ENCODE measurements at regions not wholly inside any gene's neighbourhood (a gene's known extent, or its start where the extent isn't known, plus 50 kb on each side); places are given as distances from the start of the nearest gene placed in this dataset.

DNA sequence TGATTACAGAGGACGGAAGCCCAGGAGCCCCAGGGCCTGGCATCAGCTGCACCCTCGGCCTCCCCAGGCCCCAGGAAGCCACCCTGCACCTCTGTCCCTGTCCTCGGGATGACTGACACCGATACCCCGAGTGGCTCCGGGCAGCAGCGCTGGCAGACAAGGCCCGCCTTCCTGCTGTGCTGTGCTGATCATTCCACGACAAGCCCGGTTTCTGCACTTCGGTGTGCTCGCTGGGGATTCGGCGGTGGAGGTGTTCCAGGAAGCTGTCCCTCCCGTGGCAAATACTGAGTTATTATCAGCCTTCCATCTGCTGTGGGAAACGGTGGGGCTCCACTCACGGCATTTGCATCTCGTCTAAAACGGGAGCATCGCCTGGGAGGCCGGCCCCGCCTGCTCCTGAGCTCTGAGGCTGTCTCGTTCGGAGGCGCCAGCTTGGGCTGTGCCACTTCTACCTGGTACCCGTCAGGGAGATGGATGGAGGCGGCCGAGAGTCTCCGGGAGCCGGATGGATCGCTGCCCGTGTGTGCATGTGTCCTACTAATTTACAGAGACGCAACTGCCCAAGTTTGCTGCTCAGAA is 506.1 kb downstream of the BRD1 start:
- H3K27me3 ChIP-seq: peaks cover 0 to 52% (median 0%) of the 10 kb centered on the region in 4 donors
- DNase-seq: no peak
- TF ChIP-seq POLR2A (IDR thresholded peaks at IDR 0.05) (no peak), CTCF (IDR thresholded peaks at IDR 0.05) (no peak)
- H3K4me3 ChIP-seq: no peak overlapping the region
- no peaks in the 10 kb centered on the region for H3K36me3 ChIP-seq
- H3K4me1 ChIP-seq: no peaks in the 10 kb centered on the region
- WGBS, 2 donors: 63 to 82% methylated on average over 9 to 23 of the region's 33 CpGs
- H3K9me3 ChIP-seq: no peaks in the 10 kb centered on the region
- H3K27ac ChIP-seq: no peak overlapping the region
- intact Hi-C loops (cut with DNase I): no loop called here

DNA sequence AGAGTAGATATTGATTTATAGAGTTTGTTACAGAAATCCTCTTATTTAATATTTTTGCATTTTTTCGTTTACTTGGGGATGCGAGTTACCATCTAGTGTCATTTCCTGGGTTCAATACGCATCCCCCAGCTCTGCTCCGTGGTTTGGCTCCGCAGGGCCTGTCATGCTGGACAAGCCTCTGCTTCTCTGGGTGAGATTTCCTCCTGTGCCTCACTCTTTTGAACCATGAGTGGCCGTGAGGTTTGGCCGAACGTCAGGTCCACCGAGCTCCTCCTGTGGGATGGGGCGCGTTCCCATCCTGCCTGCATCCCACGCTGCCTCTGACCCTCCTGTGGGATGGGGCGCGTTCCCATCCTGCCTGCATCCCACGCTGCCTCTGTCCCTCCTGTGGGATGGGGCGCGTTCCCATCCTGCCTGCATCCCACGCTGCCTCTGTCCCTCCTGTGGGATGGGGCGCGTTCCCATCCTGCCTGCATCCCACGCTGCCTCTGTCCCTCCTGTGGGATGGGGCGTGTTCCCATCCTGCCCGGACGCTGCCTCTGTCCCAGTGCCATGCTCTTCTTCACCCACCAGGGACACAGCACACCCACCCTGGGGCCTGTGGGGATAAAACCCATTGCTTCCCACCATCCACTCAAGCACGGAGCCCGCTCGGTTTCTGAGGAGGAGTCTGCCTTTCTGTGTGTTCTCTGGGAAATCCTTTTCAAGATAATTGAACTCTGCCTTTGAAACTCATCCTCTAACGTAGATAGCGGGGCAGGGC is 506.8 kb downstream of the BRD1 start:
- Histone ChIP-seq H3K9me3 (no peaks in the 10 kb centered on the region), H3K27me3 (peaks cover 0 to 52% (median 0%) of the 10 kb centered on the region in 4 donors)
- intact Hi-C loops (cut with DNase I): no loop called here

DNA sequence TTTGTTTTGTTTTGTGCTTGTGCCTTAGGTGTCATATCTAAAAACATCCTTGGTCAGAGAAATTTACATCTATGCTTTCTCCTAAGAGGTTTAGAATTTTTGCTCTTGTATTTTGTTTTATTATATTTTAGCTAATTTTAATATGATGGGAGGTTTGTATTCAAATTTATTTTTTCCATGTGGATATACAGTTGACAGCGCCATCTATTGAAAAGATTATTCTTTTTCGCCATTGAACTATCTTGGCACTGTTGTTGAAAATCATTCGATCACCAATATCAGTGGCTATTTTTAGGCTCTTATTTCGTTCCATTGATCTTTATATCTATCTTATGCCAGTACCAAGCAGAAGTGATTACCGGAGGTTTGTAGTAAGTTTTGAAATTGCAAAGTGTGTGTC is 510.3 kb downstream of the BRD1 start:
- Histone ChIP-seq H3K36me3 (no peaks in the 10 kb centered on the region), H3K4me1 (no peaks in the 10 kb centered on the region), H3K27me3 (peaks cover 0 to 27% (median 0%) of the 10 kb centered on the region in 4 donors), H3K27ac (no peak overlapping the region), H3K9me3 (no peaks in the 10 kb centered on the region), H3K4me3 (no peak overlapping the region)
- intact Hi-C loops (cut with DNase I): no loop called here
- TF ChIP-seq POLR2A (IDR thresholded peaks at IDR 0.05) (no peak), CTCF (IDR thresholded peaks at IDR 0.05) (no peak)
- WGBS, 2 donors: 45 to 48% methylated on average over 5 of the region's 5 CpGs
- DNase-seq: no peak

More for the DNA sequence above, 506.8 kb downstream of the BRD1 start:
- 81 to 84% methylated on average over 20 to 21 of the region's 29 CpGs for WGBS, 2 donors
- DNase-seq: no peak
- H3K27ac ChIP-seq: no peak overlapping the region
- no peak for TF ChIP-seq POLR2A (IDR thresholded peaks at IDR 0.05)
- no peak for TF ChIP-seq CTCF (IDR thresholded peaks at IDR 0.05)
- no peaks in the 10 kb centered on the region for H3K4me1 ChIP-seq
- no peaks in the 10 kb centered on the region for H3K36me3 ChIP-seq
- H3K4me3 ChIP-seq: no peak overlapping the region

DNA sequence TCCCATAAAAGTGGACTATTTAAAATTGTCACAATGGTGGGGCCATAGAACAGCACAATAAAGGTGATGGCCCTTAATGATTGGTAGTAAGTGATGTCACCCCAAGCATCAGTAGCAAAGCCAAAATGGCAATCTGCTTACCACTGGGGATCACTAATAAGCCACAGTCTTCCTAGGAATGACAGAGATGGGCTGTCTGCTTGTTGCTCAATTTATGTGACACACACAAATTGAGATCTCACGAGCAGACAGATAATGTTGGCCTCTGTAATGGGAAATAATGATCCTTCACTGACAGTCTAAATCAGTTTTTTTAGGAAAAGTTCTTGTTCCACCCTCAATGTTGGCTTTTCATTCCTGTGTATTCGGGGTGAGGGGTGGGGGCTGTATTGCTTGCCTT is 515.1 kb downstream of the BRD1 start:
- TF ChIP-seq POLR2A (IDR thresholded peaks at IDR 0.05) (no peak), CTCF (IDR thresholded peaks at IDR 0.05) (no peak)
- WGBS, 2 donors: 31 to 33% methylated on average over 2 of the region's 2 CpGs
- H3K4me1 ChIP-seq: no peaks in the 10 kb centered on the region
- intact Hi-C loops (cut with DNase I): no loop called here
- H3K27ac ChIP-seq: no peak overlapping the region
- H3K4me3 ChIP-seq: no peak overlapping the region
- no peak for DNase-seq
- no peaks in the 10 kb centered on the region for H3K9me3 ChIP-seq
- H3K36me3 ChIP-seq: no peaks in the 10 kb centered on the region
- peaks cover 0 to 27% (median 0%) of the 10 kb centered on the region in 4 donors for H3K27me3 ChIP-seq

GRCh38 chr22:49310354-49310753 is 517.3 kb downstream of the BRD1 start:
- Histone ChIP-seq H3K4me1 (no peaks in the 10 kb centered on the region), H3K9me3 (no peaks in the 10 kb centered on the region), H3K4me3 (no peak overlapping the region), H3K27me3 (peaks cover 0 to 50% (median 0%) of the 10 kb centered on the region in 4 donors), H3K27ac (no peak overlapping the region), H3K36me3 (no peaks in the 10 kb centered on the region)
- WGBS, 2 donors: 75 to 77% methylated on average over 9 to 11 of the region's 11 CpGs
- DNase-seq: no peak
- intact Hi-C loops (cut with DNase I): no loop called here
- TF ChIP-seq CTCF (IDR thresholded peaks at IDR 0.05) (no peak), POLR2A (IDR thresholded peaks at IDR 0.05) (no peak)

Data from esophagus squamous epithelium (tissue), 5 donors.